Ovary (tissue), 7 donors: ENCODE measurements at regions not wholly inside any gene's neighbourhood (a gene's known extent, or its start where the extent isn't known, plus 50 kb on each side); places are given as distances from the start of the nearest gene placed in this dataset.

Experiments
- DNase-seq, 5 donors: peaks; one replicate each; pipeline ENCODE4 v3.0.0-alpha.2; 2019 to 2020
- H3K27ac ChIP-seq, 2 donors: fragments of 200-600 bp; one replicate each; pipeline versions ENCODE4 v1.5.1 to v1.8.0; 2019 to 2022
- H3K27me3 ChIP-seq: fragments of 200-600 bp; one replicate; pipeline ENCODE4 v1.8.0; 2022
- H3K36me3 ChIP-seq: fragments of 200-600 bp; sonication (generic); one replicate; pipeline ENCODE4 v1.5.1; 2019
- H3K4me1 ChIP-seq: one replicate; pipeline ENCODE4 v1.8.1; 2013; ENCODE audit warnings: mild to moderate bottlenecking, moderate library complexity; ENCODE audit not compliant: insufficient read depth
- H3K4me3 ChIP-seq: fragments of 200-600 bp; sonication (generic); one replicate; pipeline ENCODE4 v1.5.1; 2017
- H3K9me3 ChIP-seq, 2 donors: fragments of 200-600 bp in 1 of 2; sonication (generic) in 1 of 2; one replicate each; pipeline versions ENCODE4 v1.5.1 to v1.8.1; 2013 to 2019; ENCODE audit warnings: mild to moderate bottlenecking in 1 of 2, moderate library complexity in 1 of 2
- EP300 ChIP-seq: sonication (generic); formaldehyde crosslinking; IDR thresholded peaks from one replicate; pipeline ENCODE4 v1.6.1; 2017; ENCODE audit warnings: antibody characterized with exemption
- POLR2A ChIP-seq: fragments of 450-650 bp; IDR thresholded peaks from one replicate; pipeline ENCODE4 v1.6.1; 2017; ENCODE audit warnings: antibody characterized with exemption, mild to moderate bottlenecking, moderate library complexity
- WGBS, 3 donors: extraction: QIAGEN DNeasy Blood & Tissue Kit in 1 of 3; methylation state at CpG; one replicate each; pipeline versions ENCODE4 v1.1.5 to v1.1.7; 2013 to 2017; 5-methylcytosine and 5-hydroxymethylcytosine counted together
- intact Hi-C, 4 donors: fragments of 100-400 bp; cut with DNase I; formaldehyde crosslinking; loops; one replicate each; pipeline versions ENCODE4 v1.11.0 to v1.15.1; 2022 to 2023
- TF ChIP-seq, protein P1 (sequence below), 3 donors: fragments of 450-650 bp in 2 of 3; fragments of 200-600 bp in 1 of 3; IDR thresholded peaks; one replicate each; pipeline versions ENCODE4 v1.5.1 to v1.8.0; 2016 to 2022; ENCODE audit warnings: antibody characterized with exemption in 3 of 3, mild to moderate bottlenecking in 1 of 3
- donor health status: DM: no; HTN: no; CAD: no; lungs with moderate emphysema.
- donor health status: DM: no; HTN: no; CAD: no.
- donor health status: Bipolar disorder and iron deficiency.
- donor health status: DM: no; HTN: no; CAD: no.
- donor health status: DM: yes; HTN: yes; CAD: no.

DNA sequence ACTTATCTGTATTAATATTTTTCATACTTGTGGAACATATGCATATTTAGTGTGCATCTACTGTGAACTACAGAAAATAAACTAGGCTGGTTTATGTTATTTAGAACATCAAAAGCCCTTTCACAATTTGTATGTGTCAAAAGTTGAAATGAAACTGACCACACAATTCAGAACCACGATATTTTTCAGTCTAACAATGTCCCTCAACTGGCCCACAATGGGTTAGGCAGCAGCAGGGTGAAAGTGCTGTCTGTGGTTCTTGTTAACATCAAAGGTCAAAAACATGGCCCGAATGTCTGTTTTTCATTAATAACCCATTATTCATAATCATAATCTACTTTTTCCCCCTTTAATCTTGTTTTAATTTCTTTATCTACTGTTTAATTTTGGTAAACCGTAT, 559.9 kb upstream of the ATP2B1 start:
- Histone ChIP-seq H3K27ac (no peak overlapping the region), H3K27me3 (no peaks in the 10 kb centered on the region), H3K4me3 (no peak overlapping the region), H3K4me1 (no peaks in the 10 kb centered on the region), H3K9me3 (no peaks in the 10 kb centered on the region), H3K36me3 (no peaks in the 10 kb centered on the region)
- 55 to 65% (median 56%) methylated on average over 3 of the region's 3 CpGs for WGBS, 3 donors
- intact Hi-C loops = no loop called here
- TF ChIP-seq, protein P1, sequence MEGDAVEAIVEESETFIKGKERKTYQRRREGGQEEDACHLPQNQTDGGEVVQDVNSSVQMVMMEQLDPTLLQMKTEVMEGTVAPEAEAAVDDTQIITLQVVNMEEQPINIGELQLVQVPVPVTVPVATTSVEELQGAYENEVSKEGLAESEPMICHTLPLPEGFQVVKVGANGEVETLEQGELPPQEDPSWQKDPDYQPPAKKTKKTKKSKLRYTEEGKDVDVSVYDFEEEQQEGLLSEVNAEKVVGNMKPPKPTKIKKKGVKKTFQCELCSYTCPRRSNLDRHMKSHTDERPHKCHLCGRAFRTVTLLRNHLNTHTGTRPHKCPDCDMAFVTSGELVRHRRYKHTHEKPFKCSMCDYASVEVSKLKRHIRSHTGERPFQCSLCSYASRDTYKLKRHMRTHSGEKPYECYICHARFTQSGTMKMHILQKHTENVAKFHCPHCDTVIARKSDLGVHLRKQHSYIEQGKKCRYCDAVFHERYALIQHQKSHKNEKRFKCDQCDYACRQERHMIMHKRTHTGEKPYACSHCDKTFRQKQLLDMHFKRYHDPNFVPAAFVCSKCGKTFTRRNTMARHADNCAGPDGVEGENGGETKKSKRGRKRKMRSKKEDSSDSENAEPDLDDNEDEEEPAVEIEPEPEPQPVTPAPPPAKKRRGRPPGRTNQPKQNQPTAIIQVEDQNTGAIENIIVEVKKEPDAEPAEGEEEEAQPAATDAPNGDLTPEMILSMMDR (IDR thresholded peaks at IDR 0.05) = no peak
- TF ChIP-seq POLR2A = no peak
- no peak for TF ChIP-seq EP300
- no peak for DNase-seq

DNA sequence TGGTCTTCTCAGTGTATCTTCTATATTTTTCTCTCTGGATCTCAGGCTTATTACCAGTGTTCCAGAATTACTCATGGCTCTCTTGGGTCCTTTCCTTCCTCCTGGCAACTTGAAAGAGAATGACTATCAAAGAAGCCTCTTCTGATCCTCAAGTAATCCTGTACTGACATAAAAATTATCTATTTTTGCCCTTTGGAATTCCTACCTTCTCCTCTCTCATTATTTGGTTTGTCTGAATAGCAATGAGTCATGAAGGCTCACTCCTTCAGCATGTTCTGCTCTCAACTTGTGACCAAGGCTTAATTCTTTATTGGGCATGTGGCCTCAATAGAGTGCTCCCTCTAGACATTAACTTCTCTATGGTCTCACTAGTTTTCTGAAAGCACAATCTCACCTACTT, 553.6 kb upstream of the ATP2B1 start:
- no peaks in the 10 kb centered on the region for H3K9me3 ChIP-seq
- intact Hi-C loops = no loop called here
- peaks cover 4% of the 10 kb centered on the region for H3K4me1 ChIP-seq
- H3K27me3 ChIP-seq = no peaks in the 10 kb centered on the region
- no peak for DNase-seq
- H3K36me3 ChIP-seq = no peaks in the 10 kb centered on the region
- TF ChIP-seq POLR2A (no peak), EP300 (no peak)
- TF ChIP-seq, protein P1 (IDR thresholded peaks at IDR 0.05) = no peak
- no peak overlapping the region for H3K27ac ChIP-seq
- no peak overlapping the region for H3K4me3 ChIP-seq

DNA sequence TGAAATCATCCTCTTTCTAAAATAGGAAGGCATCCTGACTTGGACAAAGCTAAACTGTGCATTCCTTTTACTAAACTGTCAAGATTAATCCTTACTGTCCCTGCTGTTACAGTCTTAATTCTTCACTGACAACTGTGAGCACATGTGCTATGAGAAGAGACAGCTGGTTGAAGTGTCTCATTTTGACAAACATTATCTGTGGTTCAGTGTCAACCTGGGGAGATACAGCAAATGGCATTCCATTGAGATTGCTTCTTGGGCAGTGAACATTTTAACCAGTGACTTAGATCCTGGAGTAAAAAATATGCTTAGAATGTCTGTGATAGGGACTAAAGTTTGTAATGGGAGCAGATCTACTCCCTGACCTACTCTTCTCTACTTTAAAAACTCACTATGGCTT, 552.6 kb upstream of the ATP2B1 start:
- intact Hi-C loops = no loop called here
- no peak for DNase-seq
- no peaks in the 10 kb centered on the region for H3K36me3 ChIP-seq
- no peak overlapping the region for H3K27ac ChIP-seq
- H3K27me3 ChIP-seq = no peaks in the 10 kb centered on the region
- TF ChIP-seq EP300 (no peak), POLR2A (no peak)
- TF ChIP-seq, protein P1 (IDR thresholded peaks at IDR 0.05) = no peak
- peaks cover 4% of the 10 kb centered on the region for H3K4me1 ChIP-seq
- H3K4me3 ChIP-seq = no peak overlapping the region
- H3K9me3 ChIP-seq = no peaks in the 10 kb centered on the region

DNA sequence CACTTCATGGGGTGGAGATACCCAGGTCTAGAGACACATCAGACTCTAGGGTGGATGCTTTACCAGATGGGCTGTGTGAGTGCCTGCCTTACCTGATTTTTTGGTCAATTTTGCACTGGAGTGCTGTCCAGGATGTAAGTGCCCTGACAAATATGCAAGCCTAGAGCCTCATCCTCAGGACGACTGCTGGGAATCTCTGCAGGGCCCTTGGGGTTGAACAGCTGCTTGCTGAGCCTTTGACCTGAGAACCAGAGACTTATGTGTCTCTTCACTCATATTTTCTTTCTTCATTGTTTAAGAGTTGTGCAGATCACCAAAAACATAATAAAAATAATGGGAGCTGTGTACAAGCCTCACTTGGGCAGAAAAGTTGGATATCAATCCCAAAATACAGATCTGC, 551.5 kb upstream of the ATP2B1 start:
- 10 to 37% (median 17%) methylated on average over 1 of the region's 1 CpG for WGBS, 3 donors
- peaks cover 4% of the 10 kb centered on the region for H3K4me1 ChIP-seq
- no peak overlapping the region for H3K27ac ChIP-seq
- H3K9me3 ChIP-seq = no peaks in the 10 kb centered on the region
- DNase-seq = no peak
- no peaks in the 10 kb centered on the region for H3K27me3 ChIP-seq
- TF ChIP-seq, protein P1 (IDR thresholded peaks at IDR 0.05) = no peak
- H3K36me3 ChIP-seq = no peaks in the 10 kb centered on the region
- no peak overlapping the region for H3K4me3 ChIP-seq
- intact Hi-C loops = no loop called here
